ENCODE measurements at regions not wholly inside any gene's neighbourhood (a gene's known extent, or its start where the extent isn't known, plus 50 kb on each side); places are given as distances from the start of the nearest gene placed in this dataset.
"Not testable (repeated sequence)": the region's sequence is repeated elsewhere in the genome, so short reads cannot be mapped to it uniquely, and the experiment has no call there.

- ATAC-seq (replicated peaks) (no peak), DNase-seq (no peak)
- peaks cover 0 to 15% of the 10 kb centered on the region in 2 donors for H3K27me3 Mint-ChIP-seq
- no peak overlapping the region for H3K27ac Mint-ChIP-seq
- H3K36me3 Mint-ChIP-seq = peaks cover 0 to 5% of the 10 kb centered on the region in 2 donors
- no peaks in the 10 kb centered on the region for H3K4me1 Mint-ChIP-seq
- H3K4me3 Mint-ChIP-seq = no peak overlapping the region
- no peaks in the 10 kb centered on the region for H3K9me3 Mint-ChIP-seq
Observed at GRCh38 chr9:108056084-108056804, 566.7 kb upstream of the KLF4 start.

- H3K36me3 Mint-ChIP-seq = peaks cover 0 to 5% of the 10 kb centered on the region in 2 donors
- DNase-seq (no peak), ATAC-seq (replicated peaks) (no peak)
- no peaks in the 10 kb centered on the region for H3K9me3 Mint-ChIP-seq
- H3K4me3 Mint-ChIP-seq = no peak overlapping the region
- peaks cover 0 to 15% of the 10 kb centered on the region in 2 donors for H3K27me3 Mint-ChIP-seq
- no peak overlapping the region for H3K27ac Mint-ChIP-seq
- peaks cover 5 to 9% of the 10 kb centered on the region in 2 donors for H3K4me1 Mint-ChIP-seq
Observed at GRCh38 chr9:108054131-108054630, 564.6 kb upstream of the KLF4 start.

GRCh38 chr9:108053555-108054061 is 564.0 kb upstream of the KLF4 start:
- Mint-ChIP-seq H3K27ac (no peak overlapping the region), H3K4me1 (peaks cover 5 to 9% of the 10 kb centered on the region in 2 donors), H3K4me3 (no peak overlapping the region), H3K27me3 (peaks cover 0 to 15% of the 10 kb centered on the region in 2 donors), H3K9me3 (no peaks in the 10 kb centered on the region), H3K36me3 (peaks cover 0 to 5% of the 10 kb centered on the region in 2 donors)
- no peak for ATAC-seq (replicated peaks)
- DNase-seq = no peak

- Mint-ChIP-seq H3K4me1 (peaks cover 5 to 9% of the 10 kb centered on the region in 2 donors), H3K36me3 (peaks cover 3 to 8% of the 10 kb centered on the region in 2 donors)
Observed at GRCh38 chr9:108052431-108053080, 563.0 kb upstream of the KLF4 start.

GRCh38 chr9:108050894-108051293 is 561.3 kb upstream of the KLF4 start:
- Mint-ChIP-seq H3K27me3 (peaks cover 0 to 15% of the 10 kb centered on the region in 2 donors), H3K36me3 (peaks cover 3 to 8% of the 10 kb centered on the region in 2 donors), H3K27ac (no peak overlapping the region), H3K4me1 (peaks cover 5 to 9% of the 10 kb centered on the region in 2 donors), H3K4me3 (no peak overlapping the region), H3K9me3 (peaks cover 0 to 2% of the 10 kb centered on the region in 2 donors)
- DNase-seq = no peak
- ATAC-seq (replicated peaks) = no peak

More at GRCh38 chr9:108052431-108053080, 563.0 kb upstream of the KLF4 start:
- Mint-ChIP-seq H3K4me3 (no peak overlapping the region), H3K9me3 (peaks cover 0 to 2% of the 10 kb centered on the region in 2 donors), H3K27ac (no peak overlapping the region), H3K27me3 (peaks cover 0 to 15% of the 10 kb centered on the region in 2 donors)
- no peak for DNase-seq
- no peak for ATAC-seq (replicated peaks)

GRCh38 chr9:108049671-108050494 is 560.3 kb upstream of the KLF4 start:
- H3K9me3 Mint-ChIP-seq = peaks cover 0 to 2% of the 10 kb centered on the region in 2 donors
- DNase-seq (no peak), ATAC-seq (replicated peaks) (no peak)
- peaks cover 5 to 9% of the 10 kb centered on the region in 2 donors for H3K4me1 Mint-ChIP-seq
- H3K27ac Mint-ChIP-seq = no peak overlapping the region
- peaks cover 3 to 8% of the 10 kb centered on the region in 2 donors for H3K36me3 Mint-ChIP-seq
- H3K27me3 Mint-ChIP-seq = peaks cover 0 to 15% of the 10 kb centered on the region in 2 donors
- no peak overlapping the region for H3K4me3 Mint-ChIP-seq

GRCh38 chr9:108049026-108049607 is 559.5 kb upstream of the KLF4 start:
- Mint-ChIP-seq H3K9me3 (peaks cover 4 to 6% of the 10 kb centered on the region in 2 donors), H3K27me3 (peaks cover 0 to 10% of the 10 kb centered on the region in 2 donors), H3K4me1 (peaks cover 5 to 9% of the 10 kb centered on the region in 2 donors), H3K4me3 (no peak overlapping the region), H3K36me3 (peaks cover 8 to 12% of the 10 kb centered on the region in 2 donors), H3K27ac (no peak overlapping the region)
- no peak for DNase-seq
- no peak for ATAC-seq (replicated peaks)

GRCh38 chr9:108048406-108049025 is 558.9 kb upstream of the KLF4 start:
- Mint-ChIP-seq H3K9me3 (peaks cover 4 to 6% of the 10 kb centered on the region in 2 donors), H3K36me3 (peaks cover 10 to 14% of the 10 kb centered on the region in 2 donors), H3K27ac (no peak overlapping the region), H3K27me3 (peaks cover 0 to 10% of the 10 kb centered on the region in 2 donors), H3K4me1 (peaks cover 5 to 9% of the 10 kb centered on the region in 2 donors), H3K4me3 (no peak overlapping the region)
- DNase-seq = no peak
- no peak for ATAC-seq (replicated peaks)

- ATAC-seq (replicated peaks); H3K27ac Mint-ChIP-seq; H3K4me3 Mint-ChIP-seq; H3K27me3 Mint-ChIP-seq; DNase-seq; H3K9me3 Mint-ChIP-seq; H3K4me1 Mint-ChIP-seq: not testable (repeated sequence)
- H3K36me3 Mint-ChIP-seq = peaks cover 13 to 14% of the 10 kb centered on the region in 2 donors
Observed at GRCh38 chr9:108047777-108048176, 558.2 kb upstream of the KLF4 start.

- H3K9me3 Mint-ChIP-seq = peaks cover 8 to 9% of the 10 kb centered on the region in 2 donors
- no peak overlapping the region for H3K4me3 Mint-ChIP-seq
- DNase-seq (no peak), ATAC-seq (replicated peaks) (no peak)
- H3K4me1 Mint-ChIP-seq = peaks cover 5 to 10% of the 10 kb centered on the region in 2 donors
- H3K27me3 Mint-ChIP-seq = peaks cover 0 to 5% of the 10 kb centered on the region in 2 donors
- no peak overlapping the region for H3K27ac Mint-ChIP-seq
- peaks cover 13 to 16% of the 10 kb centered on the region in 2 donors for H3K36me3 Mint-ChIP-seq
Observed at GRCh38 chr9:108047264-108047663, 557.7 kb upstream of the KLF4 start.

- H3K27ac Mint-ChIP-seq = no peak overlapping the region
- no peaks in the 10 kb centered on the region for H3K27me3 Mint-ChIP-seq
- peaks cover 18 to 24% of the 10 kb centered on the region in 2 donors for H3K4me1 Mint-ChIP-seq
- ATAC-seq (replicated peaks) = no peak
- H3K9me3 Mint-ChIP-seq = peaks cover 8 to 9% of the 10 kb centered on the region in 2 donors
- H3K4me3 Mint-ChIP-seq = no peak overlapping the region
- peaks cover 15 to 22% of the 10 kb centered on the region in 2 donors for H3K36me3 Mint-ChIP-seq
- no peak for DNase-seq
Observed at GRCh38 chr9:108045851-108046250, 556.3 kb upstream of the KLF4 start.

GRCh38 chr9:108043585-108043984 is 554.0 kb upstream of the KLF4 start:
- Mint-ChIP-seq H3K27ac (no peak overlapping the region), H3K27me3 (no peaks in the 10 kb centered on the region), H3K4me3 (no peak overlapping the region), H3K4me1 (peaks cover 17 to 22% of the 10 kb centered on the region in 2 donors), H3K9me3 (peaks cover 8 to 9% of the 10 kb centered on the region in 2 donors), H3K36me3 (peaks cover 16 to 22% of the 10 kb centered on the region in 2 donors)
- ATAC-seq (replicated peaks) (no peak), DNase-seq (no peak)

- peak overlapping the region in 1 of 2 donors; percentile 15 for H3K4me3 Mint-ChIP-seq
- ATAC-seq (replicated peaks) (peak; percentile 95 to 97), DNase-seq (peak; percentile 54)
- peaks cover 8 to 12% of the 10 kb centered on the region in 2 donors for H3K9me3 Mint-ChIP-seq
- peaks cover 17 to 22% of the 10 kb centered on the region in 2 donors for H3K4me1 Mint-ChIP-seq
- H3K27ac Mint-ChIP-seq = peak overlapping the region; percentile 52
- H3K27me3 Mint-ChIP-seq = peaks cover 0 to 12% of the 10 kb centered on the region in 2 donors
- peaks cover 18 to 21% of the 10 kb centered on the region in 2 donors for H3K36me3 Mint-ChIP-seq
Observed at GRCh38 chr9:108041551-108041950, 552.0 kb upstream of the KLF4 start.

All from stimulated activated naive B cell treated with anti-CD40 and anti-IgM and Interleukin-4, amounts not matched to agents 10 μg/mL and 1 μg/mL and 100 μg/mL, for 72 hours (primary cell).